Tibial nerve (tissue), 4 donors: ENCODE measurements at regions not wholly inside any gene's neighbourhood (a gene's known extent, or its start where the extent isn't known, plus 50 kb on each side); places are given as distances from the start of the nearest gene placed in this dataset.

ENCODE experiments used
- EP300 ChIP-seq, 2 donors: sonication (generic); formaldehyde crosslinking; IDR thresholded peaks; one replicate each; pipeline ENCODE4 v1.6.1; 2017; ENCODE audit warnings: antibody characterized with exemption in 2 of 2, mild to moderate bottlenecking in 1 of 2
- TF ChIP-seq, protein P1 (sequence below), 5 experiments: fragments of 200-600 bp in 3 of 5; fragments of 450-650 bp in 2 of 5; sonication (generic) in 3 of 5; IDR thresholded peaks; one replicate each; pipeline ENCODE4 v1.5.1; 2016 to 2019; ENCODE audit warnings: antibody characterized with exemption in 5 of 5, mild to moderate bottlenecking in 3 of 5, moderate library complexity in 2 of 5

- TF ChIP-seq EP300 (IDR thresholded peaks at IDR 0.05): no peak
- TF ChIP-seq, protein P1, sequence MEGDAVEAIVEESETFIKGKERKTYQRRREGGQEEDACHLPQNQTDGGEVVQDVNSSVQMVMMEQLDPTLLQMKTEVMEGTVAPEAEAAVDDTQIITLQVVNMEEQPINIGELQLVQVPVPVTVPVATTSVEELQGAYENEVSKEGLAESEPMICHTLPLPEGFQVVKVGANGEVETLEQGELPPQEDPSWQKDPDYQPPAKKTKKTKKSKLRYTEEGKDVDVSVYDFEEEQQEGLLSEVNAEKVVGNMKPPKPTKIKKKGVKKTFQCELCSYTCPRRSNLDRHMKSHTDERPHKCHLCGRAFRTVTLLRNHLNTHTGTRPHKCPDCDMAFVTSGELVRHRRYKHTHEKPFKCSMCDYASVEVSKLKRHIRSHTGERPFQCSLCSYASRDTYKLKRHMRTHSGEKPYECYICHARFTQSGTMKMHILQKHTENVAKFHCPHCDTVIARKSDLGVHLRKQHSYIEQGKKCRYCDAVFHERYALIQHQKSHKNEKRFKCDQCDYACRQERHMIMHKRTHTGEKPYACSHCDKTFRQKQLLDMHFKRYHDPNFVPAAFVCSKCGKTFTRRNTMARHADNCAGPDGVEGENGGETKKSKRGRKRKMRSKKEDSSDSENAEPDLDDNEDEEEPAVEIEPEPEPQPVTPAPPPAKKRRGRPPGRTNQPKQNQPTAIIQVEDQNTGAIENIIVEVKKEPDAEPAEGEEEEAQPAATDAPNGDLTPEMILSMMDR (IDR thresholded peaks at IDR 0.05): no peak
These were observed 443.8 kb downstream of the GATA3 start for GRCh38 chr10:8498290-8498689.
